ENCODE measurements at regions not wholly inside any gene's neighbourhood (a gene's known extent, or its start where the extent isn't known, plus 50 kb on each side); places are given as distances from the start of the nearest gene placed in this dataset.
"Not testable (repeated sequence)": the region's sequence is repeated elsewhere in the genome, so short reads cannot be mapped to it uniquely, and the experiment has no call there.

DNA sequence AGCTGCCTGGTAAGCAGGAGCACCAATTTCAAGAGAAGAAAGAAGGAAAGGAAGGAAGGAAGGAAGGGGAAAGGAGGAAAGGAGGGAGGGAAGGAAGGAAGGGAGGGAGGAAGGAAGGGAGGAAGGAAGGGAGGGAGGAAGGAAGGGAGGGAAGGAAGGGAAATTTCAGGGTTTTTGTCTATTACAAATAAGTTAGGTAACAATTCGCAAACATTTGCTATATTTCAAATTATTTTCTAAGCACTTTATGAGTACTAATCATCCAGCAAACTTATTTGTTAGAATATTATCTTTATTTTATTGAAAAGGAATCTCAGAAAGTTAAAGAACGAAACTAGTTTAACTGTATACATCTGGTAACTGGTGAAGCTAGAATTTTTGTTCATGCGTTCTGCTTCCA is 921.7 kb downstream of the TBL1XR1 start:
- Histone ChIP-seq H3K9ac (ENCODE audit: low read depth, low read length) (no peak overlapping the region), H3K9me3 (ENCODE audit: control insufficient read depth, insufficient read depth, low read length) (no peaks in the 10 kb centered on the region), H3K27ac (ENCODE audit: low read depth, low read length) (no peak overlapping the region), H3K4me3 (ENCODE audit: low read depth, low read length) (no peak overlapping the region), H3K4me1 (ENCODE audit: control insufficient read depth, insufficient read depth, low read length) (no peaks in the 10 kb centered on the region), H3K36me3 (ENCODE audit: control insufficient read depth, insufficient read depth, low read length) (no peaks in the 10 kb centered on the region), H3K27me3 (ENCODE audit: control insufficient read depth, insufficient read depth, low read length) (no peaks in the 10 kb centered on the region; the same call in 1 of the 2 replicates)

DNA sequence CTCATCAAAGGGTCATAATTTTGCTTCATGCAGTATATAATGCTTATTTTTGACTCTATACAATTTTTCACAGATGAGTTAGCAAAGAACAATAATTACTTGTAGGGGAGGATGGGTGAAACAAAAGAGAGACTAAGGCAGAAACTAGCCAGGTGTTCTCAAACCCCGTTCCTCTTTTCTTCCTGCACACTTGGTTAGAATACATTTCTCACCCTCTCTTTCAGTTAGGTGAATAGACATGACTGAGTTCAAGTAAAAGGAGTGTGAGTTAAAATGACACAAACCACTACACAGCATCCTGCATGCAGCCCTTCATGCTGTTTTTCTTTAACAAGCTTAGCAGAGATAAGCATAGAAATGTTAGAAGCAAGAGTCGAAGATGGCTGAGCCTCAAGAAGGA is 922.2 kb downstream of the TBL1XR1 start:
- H3K27ac ChIP-seq (ENCODE audit: low read depth, low read length), result no peak overlapping the region
- H3K27me3 ChIP-seq (ENCODE audit: control insufficient read depth, insufficient read depth, low read length), result no peaks in the 10 kb centered on the region; the same call in 1 of the 2 replicates
- H3K9ac ChIP-seq (ENCODE audit: low read depth, low read length), result no peak overlapping the region
- H3K36me3 ChIP-seq (ENCODE audit: control insufficient read depth, insufficient read depth, low read length), result no peaks in the 10 kb centered on the region
- H3K4me3 ChIP-seq (ENCODE audit: low read depth, low read length), result no peak overlapping the region
- H3K4me1 ChIP-seq (ENCODE audit: control insufficient read depth, insufficient read depth, low read length), result no peaks in the 10 kb centered on the region
- H3K9me3 ChIP-seq (ENCODE audit: control insufficient read depth, insufficient read depth, low read length), result no peaks in the 10 kb centered on the region

DNA sequence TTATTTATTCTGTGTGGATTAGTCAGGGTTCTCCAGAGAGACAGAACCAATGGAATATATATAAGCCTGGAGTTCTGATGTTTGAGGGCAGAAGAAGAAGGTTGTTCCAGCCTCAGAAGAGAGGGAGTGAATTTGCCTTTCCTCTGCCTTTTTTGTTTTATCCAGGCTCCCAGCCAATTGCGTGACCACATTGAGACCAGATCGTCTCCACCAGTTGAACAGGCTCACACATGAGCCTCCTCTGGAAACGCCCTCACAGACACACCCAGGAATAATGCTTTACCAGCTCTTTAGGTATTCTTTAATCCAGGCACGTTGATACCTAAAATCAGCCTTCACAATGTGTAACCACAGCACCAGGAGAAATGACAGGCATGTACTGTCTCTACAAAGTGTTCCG is 923.1 kb downstream of the TBL1XR1 start:
- no peaks in the 10 kb centered on the region for H3K9me3 ChIP-seq (ENCODE audit: control insufficient read depth, insufficient read depth, low read length)
- no peaks in the 10 kb centered on the region for H3K36me3 ChIP-seq (ENCODE audit: control insufficient read depth, insufficient read depth, low read length)
- no peaks in the 10 kb centered on the region for H3K4me1 ChIP-seq (ENCODE audit: control insufficient read depth, insufficient read depth, low read length)
- H3K4me3 ChIP-seq (ENCODE audit: low read depth, low read length), result no peak overlapping the region
- H3K27ac ChIP-seq (ENCODE audit: low read depth, low read length), result no peak overlapping the region
- no peaks in the 10 kb centered on the region; the same call in 1 of the 2 replicates for H3K27me3 ChIP-seq (ENCODE audit: control insufficient read depth, insufficient read depth, low read length)
- no peak overlapping the region for H3K9ac ChIP-seq (ENCODE audit: low read depth, low read length)

DNA sequence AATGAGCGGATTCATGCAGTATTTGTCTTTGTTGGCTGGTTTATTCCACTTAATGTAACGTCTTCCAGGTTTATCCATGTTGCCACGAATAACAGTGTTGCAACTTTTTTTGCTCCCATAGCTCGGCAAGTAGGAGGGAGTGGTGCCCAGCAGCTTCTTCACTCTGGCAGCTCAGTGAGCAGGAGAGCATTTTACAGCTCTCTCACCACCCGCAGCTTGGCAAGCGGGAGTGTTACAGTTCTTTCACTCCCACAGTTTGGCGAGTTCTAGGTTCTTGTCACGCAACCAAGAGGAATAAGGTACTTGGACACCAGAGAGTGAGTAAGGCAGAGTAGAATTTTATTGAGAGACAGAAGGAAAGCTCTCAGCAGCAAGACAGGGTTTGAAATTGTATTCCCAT is 935.2 kb downstream of the TBL1XR1 start:
- Histone ChIP-seq H3K4me3 (ENCODE audit: low read depth, low read length) (no peak overlapping the region), H3K36me3 (ENCODE audit: control insufficient read depth, insufficient read depth, low read length) (no peaks in the 10 kb centered on the region), H3K4me1 (ENCODE audit: control insufficient read depth, insufficient read depth, low read length) (no peaks in the 10 kb centered on the region), H3K27ac (ENCODE audit: low read depth, low read length) (no peak overlapping the region), H3K27me3 (ENCODE audit: control insufficient read depth, insufficient read depth, low read length) (no peaks in the 10 kb centered on the region), H3K9ac (ENCODE audit: low read depth, low read length) (no peak overlapping the region), H3K9me3 (ENCODE audit: control insufficient read depth, insufficient read depth, low read length) (no peaks in the 10 kb centered on the region)

DNA sequence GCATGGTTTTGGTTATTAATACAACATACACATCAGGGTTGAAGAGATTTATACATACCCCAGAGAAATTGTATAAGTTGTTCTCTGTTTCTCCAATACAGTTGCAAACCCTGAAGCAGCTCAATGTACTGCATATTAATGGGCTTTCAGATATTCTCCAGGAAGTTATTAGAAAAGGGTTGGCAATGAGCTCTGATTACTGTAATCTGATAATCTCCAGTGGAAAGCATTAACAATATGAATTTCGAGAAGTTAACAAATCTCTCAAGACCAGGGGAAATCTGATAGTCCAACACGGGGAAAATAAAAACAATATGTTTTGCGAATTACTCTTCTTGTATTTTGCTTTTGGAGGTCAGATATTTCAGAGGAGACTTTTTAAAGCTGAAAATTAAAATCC is 950.1 kb downstream of the TBL1XR1 start:
- no peaks in the 10 kb centered on the region for H3K27me3 ChIP-seq (ENCODE audit: control insufficient read depth, insufficient read depth, low read length)
- 0 out of 2 replicates have a peak, but pooled peaks cover 5% of the 10 kb centered on the region for H3K4me1 ChIP-seq (ENCODE audit: control insufficient read depth, insufficient read depth, low read length)
- H3K4me3 ChIP-seq (ENCODE audit: low read depth, low read length), result no peak overlapping the region
- no peak overlapping the region for H3K27ac ChIP-seq (ENCODE audit: low read depth, low read length)
- H3K9me3 ChIP-seq (ENCODE audit: control insufficient read depth, insufficient read depth, low read length), result no peaks in the 10 kb centered on the region
- H3K36me3 ChIP-seq (ENCODE audit: control insufficient read depth, insufficient read depth, low read length), result no peaks in the 10 kb centered on the region
- H3K9ac ChIP-seq (ENCODE audit: low read depth, low read length), result no peak overlapping the region

DNA sequence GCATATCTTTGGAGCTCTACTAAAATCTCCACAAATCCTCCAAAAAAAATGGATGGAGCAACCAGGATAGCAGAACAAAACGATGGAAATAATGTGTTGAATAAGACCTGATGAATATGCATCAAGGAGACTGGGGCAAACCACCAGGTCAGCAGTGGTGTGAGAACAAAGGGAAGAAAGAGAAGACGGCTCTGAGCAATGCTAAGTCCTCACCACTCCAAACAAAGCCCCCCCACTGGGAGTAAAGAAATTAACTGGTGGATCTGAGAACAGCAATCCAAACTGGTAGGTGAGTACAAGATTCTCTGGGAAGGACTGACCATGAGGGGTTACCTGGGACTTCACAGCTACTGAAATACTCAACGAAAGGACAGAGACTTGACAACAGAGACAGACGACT is 977.3 kb downstream of the TBL1XR1 start:
- no peaks in the 10 kb centered on the region for H3K36me3 ChIP-seq (ENCODE audit: control insufficient read depth, insufficient read depth, low read length)
- H3K9me3 ChIP-seq (ENCODE audit: control insufficient read depth, insufficient read depth, low read length), result no peaks in the 10 kb centered on the region
- peaks cover 12% of the 10 kb centered on the region for H3K4me1 ChIP-seq (ENCODE audit: control insufficient read depth, insufficient read depth, low read length)
- H3K27ac ChIP-seq (ENCODE audit: low read depth, low read length), result peak overlapping the region; percentile 47
- H3K9ac ChIP-seq (ENCODE audit: low read depth, low read length), result no peak overlapping the region
- H3K27me3 ChIP-seq (ENCODE audit: control insufficient read depth, insufficient read depth, low read length), result no peaks in the 10 kb centered on the region
- H3K4me3 ChIP-seq (ENCODE audit: low read depth, low read length), result no peak overlapping the region

DNA sequence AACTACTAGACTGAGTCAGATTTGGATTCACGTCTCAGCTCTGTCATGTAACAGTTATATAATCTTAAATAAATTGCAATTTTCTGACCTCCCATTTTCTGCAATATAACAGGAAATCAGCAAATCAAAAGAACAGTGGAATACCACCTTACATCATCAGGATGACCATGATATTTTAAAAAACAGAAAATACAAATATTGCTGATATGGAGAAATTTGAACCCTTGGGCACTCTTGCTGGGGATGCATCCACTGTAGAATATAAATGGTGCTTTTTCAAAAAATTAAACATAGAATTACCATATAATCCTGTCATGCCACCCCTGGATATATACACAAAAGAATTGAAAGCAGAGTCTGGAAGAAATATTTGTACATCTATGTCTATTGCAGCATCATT is 982.5 kb downstream of the TBL1XR1 start:
- Histone ChIP-seq H3K4me3 (ENCODE audit: low read depth, low read length) (no peak overlapping the region), H3K9ac (ENCODE audit: low read depth, low read length) (no peak overlapping the region), H3K36me3 (ENCODE audit: control insufficient read depth, insufficient read depth, low read length) (no peaks in the 10 kb centered on the region), H3K27ac (ENCODE audit: low read depth, low read length) (no peak overlapping the region), H3K4me1 (ENCODE audit: control insufficient read depth, insufficient read depth, low read length) (peaks cover 5% of the 10 kb centered on the region), H3K9me3 (ENCODE audit: control insufficient read depth, insufficient read depth, low read length) (no peaks in the 10 kb centered on the region), H3K27me3 (ENCODE audit: control insufficient read depth, insufficient read depth, low read length) (no peaks in the 10 kb centered on the region)

DNA sequence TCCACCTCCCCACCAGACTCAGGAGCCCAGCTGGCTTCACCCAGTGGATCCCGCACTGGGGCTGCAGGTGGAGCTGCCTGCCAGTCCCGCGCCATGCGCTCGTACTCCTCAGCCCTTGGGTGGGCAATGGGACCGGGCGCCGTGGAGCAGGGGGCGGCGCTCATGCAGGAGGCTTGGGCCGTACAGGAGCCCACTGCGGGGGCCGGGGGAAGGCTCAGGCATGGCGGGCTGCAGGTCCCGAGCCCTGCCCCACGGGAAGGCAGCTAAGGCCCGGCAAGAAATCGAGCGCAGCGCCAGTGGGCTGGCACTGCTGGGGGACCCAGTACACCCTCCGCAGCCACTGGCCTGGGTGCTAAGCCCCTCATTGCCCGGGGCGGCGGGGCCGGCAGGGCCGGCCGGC is 984.0 kb downstream of the TBL1XR1 start:
- H3K9me3 ChIP-seq (ENCODE audit: control insufficient read depth, insufficient read depth, low read length); H3K27ac ChIP-seq (ENCODE audit: low read depth, low read length); H3K27me3 ChIP-seq (ENCODE audit: control insufficient read depth, insufficient read depth, low read length); H3K9ac ChIP-seq (ENCODE audit: low read depth, low read length); H3K4me3 ChIP-seq (ENCODE audit: low read depth, low read length); H3K36me3 ChIP-seq (ENCODE audit: control insufficient read depth, insufficient read depth, low read length); H3K4me1 ChIP-seq (ENCODE audit: control insufficient read depth, insufficient read depth, low read length): not testable (repeated sequence)

DNA sequence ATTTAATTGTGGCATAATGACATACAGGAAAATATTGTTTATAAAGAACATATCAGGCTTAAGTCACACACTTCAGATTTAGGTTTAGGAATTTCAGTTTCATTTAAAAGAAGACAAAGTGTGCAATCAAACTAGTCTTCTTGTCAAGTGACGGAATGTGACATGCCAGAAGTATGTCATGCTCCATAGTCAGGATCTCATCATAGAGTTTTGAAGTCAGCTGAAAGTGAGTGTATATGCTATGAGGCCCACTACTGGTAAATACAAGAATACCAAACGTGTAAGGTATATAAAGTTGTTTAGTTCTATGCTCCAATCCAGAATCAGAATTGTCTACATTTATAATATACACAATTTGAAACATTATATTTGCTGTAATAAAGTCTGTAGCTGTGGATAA is 988.4 kb downstream of the TBL1XR1 start:
- Histone ChIP-seq H3K9ac (ENCODE audit: low read depth, low read length) (no peak overlapping the region), H3K4me3 (ENCODE audit: low read depth, low read length) (no peak overlapping the region), H3K27me3 (ENCODE audit: control insufficient read depth, insufficient read depth, low read length) (no peaks in the 10 kb centered on the region)

DNA sequence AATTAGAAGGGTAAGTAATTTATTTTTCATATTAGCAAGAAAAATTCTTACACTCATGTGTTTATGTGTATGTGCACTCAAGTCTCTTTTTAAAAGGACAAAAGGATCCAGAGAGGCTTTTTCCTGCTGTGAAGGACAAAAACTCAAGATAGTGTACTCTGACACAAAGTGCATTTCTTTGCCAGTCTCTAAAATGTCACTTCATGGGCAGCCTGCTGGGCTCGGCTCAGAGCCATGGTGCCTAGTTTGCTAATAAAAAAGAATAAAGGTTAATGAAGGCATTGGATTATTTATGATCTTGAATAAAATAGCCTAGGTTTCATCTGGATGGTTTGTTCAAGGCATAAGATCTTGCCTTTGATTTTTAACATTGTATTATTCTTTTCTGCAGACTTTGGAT is 989.0 kb downstream of the TBL1XR1 start:
- H3K4me3 ChIP-seq (ENCODE audit: low read depth, low read length), result no peak overlapping the region
- H3K27me3 ChIP-seq (ENCODE audit: control insufficient read depth, insufficient read depth, low read length), result no peaks in the 10 kb centered on the region
- no peak overlapping the region for H3K9ac ChIP-seq (ENCODE audit: low read depth, low read length)
- no peaks in the 10 kb centered on the region for H3K4me1 ChIP-seq (ENCODE audit: control insufficient read depth, insufficient read depth, low read length)
- H3K27ac ChIP-seq (ENCODE audit: low read depth, low read length), result no peak overlapping the region
- no peaks in the 10 kb centered on the region for H3K36me3 ChIP-seq (ENCODE audit: control insufficient read depth, insufficient read depth, low read length)
- H3K9me3 ChIP-seq (ENCODE audit: control insufficient read depth, insufficient read depth, low read length), result no peaks in the 10 kb centered on the region

More for the DNA sequence above, 988.4 kb downstream of the TBL1XR1 start:
- H3K36me3 ChIP-seq (ENCODE audit: control insufficient read depth, insufficient read depth, low read length), result no peaks in the 10 kb centered on the region
- no peaks in the 10 kb centered on the region for H3K4me1 ChIP-seq (ENCODE audit: control insufficient read depth, insufficient read depth, low read length)
- no peaks in the 10 kb centered on the region for H3K9me3 ChIP-seq (ENCODE audit: control insufficient read depth, insufficient read depth, low read length)
- H3K27ac ChIP-seq (ENCODE audit: low read depth, low read length), result no peak overlapping the region

DNA sequence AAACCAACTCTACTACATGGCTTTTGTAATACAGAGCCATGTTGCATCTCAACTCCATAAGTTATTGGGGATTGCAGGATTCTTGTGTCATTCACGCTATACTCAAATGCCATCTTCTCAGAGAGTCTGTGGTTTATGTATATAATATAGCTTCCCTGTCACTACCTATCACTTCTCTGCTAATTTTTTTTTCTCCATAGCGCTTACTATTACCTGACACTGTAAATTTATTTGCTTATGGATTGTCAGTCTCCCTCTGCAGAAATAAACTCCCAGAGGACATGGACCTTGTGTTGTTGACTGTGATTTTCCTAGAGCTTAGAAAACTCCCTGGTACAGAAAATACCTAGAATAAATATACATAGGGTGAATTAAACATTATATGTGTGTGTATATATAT is 990.5 kb downstream of the TBL1XR1 start:
- H3K27me3 ChIP-seq (ENCODE audit: control insufficient read depth, insufficient read depth, low read length), result no peaks in the 10 kb centered on the region
- no peak overlapping the region for H3K9ac ChIP-seq (ENCODE audit: low read depth, low read length)
- H3K9me3 ChIP-seq (ENCODE audit: control insufficient read depth, insufficient read depth, low read length), result no peaks in the 10 kb centered on the region
- H3K4me3 ChIP-seq (ENCODE audit: low read depth, low read length), result no peak overlapping the region
- H3K4me1 ChIP-seq (ENCODE audit: control insufficient read depth, insufficient read depth, low read length), result no peaks in the 10 kb centered on the region
- no peak overlapping the region for H3K27ac ChIP-seq (ENCODE audit: low read depth, low read length)
- no peaks in the 10 kb centered on the region for H3K36me3 ChIP-seq (ENCODE audit: control insufficient read depth, insufficient read depth, low read length)

DNA sequence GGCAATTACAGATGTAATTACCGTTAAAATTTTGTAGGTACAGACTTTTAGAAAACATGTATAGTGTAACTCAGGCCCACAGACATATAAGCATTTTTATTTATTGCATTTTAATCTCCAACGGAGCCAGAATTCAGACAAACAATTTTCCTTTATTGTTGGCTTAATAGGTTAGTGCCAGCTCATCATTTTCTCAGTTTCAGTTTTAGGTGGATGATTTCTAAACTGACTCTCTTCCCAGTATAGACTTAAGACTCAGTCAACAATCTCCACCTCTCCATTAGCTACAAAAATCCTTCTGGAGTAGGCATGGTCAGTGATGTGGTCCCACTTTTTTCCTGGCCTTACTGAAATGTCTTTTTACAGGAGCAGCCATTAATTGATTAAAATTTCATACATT is 994.6 kb downstream of the TBL1XR1 start:
- no peak overlapping the region for H3K4me3 ChIP-seq (ENCODE audit: low read depth, low read length)
- H3K9me3 ChIP-seq (ENCODE audit: control insufficient read depth, insufficient read depth, low read length), result no peaks in the 10 kb centered on the region
- H3K9ac ChIP-seq (ENCODE audit: low read depth, low read length), result no peak overlapping the region
- no peak overlapping the region for H3K27ac ChIP-seq (ENCODE audit: low read depth, low read length)
- H3K27me3 ChIP-seq (ENCODE audit: control insufficient read depth, insufficient read depth, low read length), result no peaks in the 10 kb centered on the region
- no peaks in the 10 kb centered on the region for H3K36me3 ChIP-seq (ENCODE audit: control insufficient read depth, insufficient read depth, low read length)
- no peaks in the 10 kb centered on the region for H3K4me1 ChIP-seq (ENCODE audit: control insufficient read depth, insufficient read depth, low read length)

Measured in HUES48 (cell line).